ENCODE measurements at regions not wholly inside any gene's neighbourhood (a gene's known extent, or its start where the extent isn't known, plus 50 kb on each side); places are given as distances from the start of the nearest gene placed in this dataset.

DNA sequence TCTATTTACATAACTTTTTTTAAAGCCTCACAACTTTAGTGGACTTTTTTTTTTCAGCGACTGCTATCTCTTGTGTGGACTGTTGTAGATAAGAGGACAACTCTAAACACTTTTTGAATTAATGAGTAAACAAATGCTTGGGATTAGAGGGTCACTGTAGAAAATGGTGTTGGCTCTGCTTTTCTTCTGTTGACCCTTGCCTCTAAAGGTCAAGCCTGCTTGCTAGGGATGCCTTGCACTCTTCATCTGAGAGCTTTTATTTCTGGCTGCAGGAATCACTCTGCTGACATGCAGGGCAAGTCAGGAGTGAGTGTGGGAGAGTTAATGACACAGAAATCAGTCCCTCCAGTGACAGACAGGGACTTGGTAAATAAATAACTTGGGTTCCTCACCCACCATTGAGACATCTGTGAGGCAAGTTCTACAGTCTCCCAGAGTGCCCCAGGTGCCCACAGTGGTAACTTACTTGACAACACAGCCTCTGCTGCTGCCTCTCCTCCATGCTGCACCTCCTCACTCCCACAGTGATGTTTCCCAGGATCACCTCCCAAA, 390.1 kb downstream of the IL20RB start:
- Mint-ChIP-seq H3K27me3 (peaks cover 82% of the 10 kb centered on the region), H3K9me3 (ENCODE audit: low read depth) (no peaks in the 10 kb centered on the region)

DNA sequence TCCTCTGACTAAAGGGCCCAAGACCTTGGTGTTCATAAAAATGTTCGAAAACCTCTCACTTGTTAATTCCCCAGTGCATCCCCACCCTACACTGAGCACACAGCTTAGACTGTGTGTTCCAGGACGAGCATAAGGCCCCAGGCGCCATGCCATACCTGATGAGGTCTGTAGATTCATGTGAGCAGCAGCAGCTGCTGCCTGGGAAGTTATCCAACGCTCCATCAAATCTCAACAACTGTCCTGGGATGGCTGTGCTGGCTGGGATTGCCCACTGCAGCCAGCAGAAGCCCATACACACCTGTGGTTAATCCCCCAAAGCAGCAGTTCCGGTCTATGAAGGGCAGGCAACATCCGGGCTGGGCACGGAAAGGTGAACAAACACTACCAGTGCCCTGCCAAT, 391.2 kb downstream of the IL20RB start:
- H3K27ac Mint-ChIP-seq = no peak overlapping the region

More for the DNA sequence above, 390.1 kb downstream of the IL20RB start:
- Mint-ChIP-seq H3K27ac (peak overlapping the region; percentile 60), H3K4me3 (ENCODE audit: low read depth) (no peak overlapping the region), H3K4me1 (ENCODE audit: low read depth) (peaks cover 13% of the 10 kb centered on the region), H3K36me3 (ENCODE audit: insufficient read depth) (no peaks in the 10 kb centered on the region)
- TF ChIP-seq, protein P1, sequence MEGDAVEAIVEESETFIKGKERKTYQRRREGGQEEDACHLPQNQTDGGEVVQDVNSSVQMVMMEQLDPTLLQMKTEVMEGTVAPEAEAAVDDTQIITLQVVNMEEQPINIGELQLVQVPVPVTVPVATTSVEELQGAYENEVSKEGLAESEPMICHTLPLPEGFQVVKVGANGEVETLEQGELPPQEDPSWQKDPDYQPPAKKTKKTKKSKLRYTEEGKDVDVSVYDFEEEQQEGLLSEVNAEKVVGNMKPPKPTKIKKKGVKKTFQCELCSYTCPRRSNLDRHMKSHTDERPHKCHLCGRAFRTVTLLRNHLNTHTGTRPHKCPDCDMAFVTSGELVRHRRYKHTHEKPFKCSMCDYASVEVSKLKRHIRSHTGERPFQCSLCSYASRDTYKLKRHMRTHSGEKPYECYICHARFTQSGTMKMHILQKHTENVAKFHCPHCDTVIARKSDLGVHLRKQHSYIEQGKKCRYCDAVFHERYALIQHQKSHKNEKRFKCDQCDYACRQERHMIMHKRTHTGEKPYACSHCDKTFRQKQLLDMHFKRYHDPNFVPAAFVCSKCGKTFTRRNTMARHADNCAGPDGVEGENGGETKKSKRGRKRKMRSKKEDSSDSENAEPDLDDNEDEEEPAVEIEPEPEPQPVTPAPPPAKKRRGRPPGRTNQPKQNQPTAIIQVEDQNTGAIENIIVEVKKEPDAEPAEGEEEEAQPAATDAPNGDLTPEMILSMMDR (IDR thresholded peaks at IDR 0.05; ENCODE audit: unreplicated experiment) = no peak
- DNase-seq (ENCODE audit: low spot score, unreplicated experiment) = no peak

DNA sequence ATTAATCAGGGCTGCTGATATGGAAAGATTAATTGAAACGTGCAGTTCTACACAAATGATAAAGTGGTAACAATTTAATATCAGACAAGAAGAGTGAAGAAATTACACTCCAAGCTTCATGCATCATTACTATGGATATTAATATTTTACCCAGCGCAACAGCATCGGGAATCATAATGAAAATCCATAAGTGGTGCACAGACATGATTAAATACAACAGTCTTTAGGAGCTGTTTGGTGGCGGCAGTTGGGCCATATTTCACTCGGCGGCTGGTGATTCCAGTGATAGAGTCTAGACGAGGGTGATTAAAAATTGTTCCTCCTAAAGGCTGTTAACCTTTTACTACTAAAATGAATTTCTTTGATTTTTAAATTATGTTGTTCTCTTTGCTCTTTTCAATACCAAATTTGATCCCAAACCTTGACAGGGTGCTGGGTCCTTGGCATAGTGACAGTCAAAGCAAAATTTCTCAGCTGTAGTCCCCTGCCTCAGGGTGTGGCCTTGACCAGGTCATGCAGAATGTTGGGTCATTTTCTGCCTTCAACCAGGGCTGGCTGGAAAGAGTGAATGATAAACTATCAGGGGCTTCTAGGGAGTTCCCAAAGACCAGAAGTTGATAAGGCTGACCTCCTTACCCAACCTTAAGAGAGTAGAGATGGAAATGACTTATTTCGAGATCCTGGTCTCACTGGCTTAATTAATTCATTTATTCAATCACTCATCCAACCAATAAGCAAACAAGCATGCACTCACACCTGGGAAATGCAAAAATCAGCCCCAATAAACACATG, 392.0 kb downstream of the IL20RB start:
- no peak for DNase-seq (ENCODE audit: low spot score, unreplicated experiment)
- Mint-ChIP-seq H3K36me3 (ENCODE audit: insufficient read depth) (no peaks in the 10 kb centered on the region), H3K9me3 (ENCODE audit: low read depth) (no peaks in the 10 kb centered on the region), H3K4me3 (ENCODE audit: low read depth) (no peak overlapping the region), H3K27ac (no peak overlapping the region), H3K4me1 (ENCODE audit: low read depth) (peaks cover 13% of the 10 kb centered on the region), H3K27me3 (peaks cover 65% of the 10 kb centered on the region)
- TF ChIP-seq, protein P1 (IDR thresholded peaks at IDR 0.05; ENCODE audit: unreplicated experiment) = no peak

More for the DNA sequence above, 391.2 kb downstream of the IL20RB start:
- peaks cover 73% of the 10 kb centered on the region for H3K27me3 Mint-ChIP-seq
- no peaks in the 10 kb centered on the region for H3K36me3 Mint-ChIP-seq (ENCODE audit: insufficient read depth)
- DNase-seq (ENCODE audit: low spot score, unreplicated experiment) = no peak
- no peaks in the 10 kb centered on the region for H3K9me3 Mint-ChIP-seq (ENCODE audit: low read depth)
- H3K4me1 Mint-ChIP-seq (ENCODE audit: low read depth) = peaks cover 13% of the 10 kb centered on the region
- H3K4me3 Mint-ChIP-seq (ENCODE audit: low read depth) = no peak overlapping the region
- TF ChIP-seq, protein P1 (IDR thresholded peaks at IDR 0.05; ENCODE audit: unreplicated experiment) = no peak

DNA sequence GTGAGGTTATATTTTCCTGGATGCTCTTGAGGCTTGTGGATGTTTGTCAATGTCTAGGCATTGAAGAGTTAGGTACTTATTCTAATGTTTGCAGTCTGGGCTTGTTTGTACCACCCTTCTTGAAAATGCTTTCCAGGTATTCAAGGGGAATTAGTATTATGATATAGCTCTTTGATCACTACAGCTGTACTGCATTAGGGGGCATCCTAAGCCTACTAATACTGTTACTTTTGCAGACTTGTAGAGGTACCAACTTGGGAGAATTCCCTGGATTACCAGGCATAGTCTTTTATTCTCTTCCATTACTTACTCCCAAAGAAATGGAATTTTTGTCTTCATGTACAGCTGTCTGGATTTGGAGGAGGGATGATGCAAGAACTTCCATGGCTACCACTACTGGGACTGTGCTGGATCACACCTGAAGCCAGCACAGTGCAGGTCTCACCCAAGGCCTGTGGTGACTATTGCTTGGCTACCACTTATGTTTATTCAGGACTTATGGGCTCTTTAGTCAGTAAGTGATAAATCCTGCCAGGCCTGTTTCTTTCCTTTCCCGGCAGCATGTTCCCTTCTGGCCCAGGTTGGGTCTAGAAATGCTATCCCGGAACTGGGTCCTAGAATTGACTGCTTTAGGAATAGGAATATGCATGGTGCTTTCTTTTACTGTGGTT, 402.9 kb downstream of the IL20RB start:
- TF ChIP-seq, protein P1 (IDR thresholded peaks at IDR 0.05; ENCODE audit: unreplicated experiment) = no peak
- H3K4me1 Mint-ChIP-seq (ENCODE audit: low read depth) = no peaks in the 10 kb centered on the region
- DNase-seq (ENCODE audit: low spot score, unreplicated experiment) = no peak
- H3K27me3 Mint-ChIP-seq = peaks cover 15% of the 10 kb centered on the region
- no peak overlapping the region for H3K27ac Mint-ChIP-seq
- no peaks in the 10 kb centered on the region for H3K36me3 Mint-ChIP-seq (ENCODE audit: insufficient read depth)
- no peak overlapping the region for H3K4me3 Mint-ChIP-seq (ENCODE audit: low read depth)
- H3K9me3 Mint-ChIP-seq (ENCODE audit: low read depth) = peaks cover 29% of the 10 kb centered on the region

DNA sequence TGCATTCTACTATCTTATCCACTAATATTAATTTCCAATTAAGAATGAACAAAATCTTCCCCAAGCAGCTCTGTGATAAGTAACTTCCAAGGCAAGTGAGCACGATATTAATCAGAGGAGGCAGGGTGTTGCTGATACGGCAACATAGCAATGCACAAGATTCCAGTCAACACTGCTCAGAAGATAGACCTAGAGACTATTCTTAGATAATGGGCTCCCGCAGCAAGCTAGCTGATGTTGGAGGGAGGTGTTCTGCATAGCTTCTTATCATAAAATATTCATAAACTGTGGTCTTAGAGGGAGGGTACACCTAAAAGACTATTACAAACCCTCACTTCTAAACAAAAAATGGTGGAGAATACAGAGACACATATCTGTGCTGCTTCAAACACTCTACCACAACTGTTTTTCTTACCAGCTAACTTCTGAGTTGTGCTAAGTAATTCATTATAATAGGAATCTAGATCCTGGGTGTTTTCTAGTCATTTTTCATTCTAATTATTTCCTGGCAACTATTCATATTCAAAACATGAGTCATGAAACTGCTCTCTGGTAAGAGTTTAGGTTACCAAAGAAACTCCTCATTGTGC, 382.0 kb upstream of the SOX14 start:
- Mint-ChIP-seq H3K4me1 (ENCODE audit: low read depth) (no peaks in the 10 kb centered on the region), H3K4me3 (ENCODE audit: low read depth) (no peak overlapping the region), H3K9me3 (ENCODE audit: low read depth) (peaks cover 7% of the 10 kb centered on the region), H3K27me3 (peaks cover 27% of the 10 kb centered on the region), H3K27ac (no peak overlapping the region), H3K36me3 (ENCODE audit: insufficient read depth) (no peaks in the 10 kb centered on the region)
- TF ChIP-seq, protein P1 (IDR thresholded peaks at IDR 0.05; ENCODE audit: unreplicated experiment) = no peak
- no peak for DNase-seq (ENCODE audit: low spot score, unreplicated experiment)
